HG03039 (cell line): ENCODE measurements at regions not wholly inside any gene's neighbourhood (a gene's known extent, or its start where the extent isn't known, plus 50 kb on each side); places are given as distances from the start of the nearest gene placed in this dataset.
"Not testable (repeated sequence)": the region's sequence is repeated elsewhere in the genome, so short reads cannot be mapped to it uniquely, and the experiment has no call there.

Source experiments
- ATAC-seq: cut with Tn5 transposase; IDR thresholded peaks from one replicate; pipeline ENCODE4 v1.9.1; 2021; ENCODE audit warnings: mild to moderate bottlenecking, moderate library complexity; ENCODE audit not compliant: unreplicated experiment

DNA sequence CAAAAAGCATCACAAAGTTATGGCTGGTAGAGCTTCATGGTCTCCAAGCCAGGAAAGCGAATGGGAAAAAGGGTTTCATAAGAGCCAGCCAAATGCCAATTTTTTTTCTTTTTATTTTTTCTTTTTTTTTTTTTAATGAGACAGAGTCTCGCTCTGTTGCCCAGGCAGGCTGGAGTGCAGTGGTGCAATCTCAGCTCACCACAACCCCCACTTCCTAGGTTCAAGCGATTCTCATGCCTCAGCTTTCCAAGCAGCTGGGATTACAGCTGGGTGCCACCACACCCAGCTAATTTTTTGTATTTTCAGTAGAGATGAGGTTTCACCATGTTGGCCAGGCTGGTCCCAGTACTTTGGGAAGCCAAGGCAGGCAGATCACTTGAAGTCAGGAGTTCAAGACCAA is 148.7 kb upstream of the POGK start:
- ATAC-seq = not testable (repeated sequence)

DNA sequence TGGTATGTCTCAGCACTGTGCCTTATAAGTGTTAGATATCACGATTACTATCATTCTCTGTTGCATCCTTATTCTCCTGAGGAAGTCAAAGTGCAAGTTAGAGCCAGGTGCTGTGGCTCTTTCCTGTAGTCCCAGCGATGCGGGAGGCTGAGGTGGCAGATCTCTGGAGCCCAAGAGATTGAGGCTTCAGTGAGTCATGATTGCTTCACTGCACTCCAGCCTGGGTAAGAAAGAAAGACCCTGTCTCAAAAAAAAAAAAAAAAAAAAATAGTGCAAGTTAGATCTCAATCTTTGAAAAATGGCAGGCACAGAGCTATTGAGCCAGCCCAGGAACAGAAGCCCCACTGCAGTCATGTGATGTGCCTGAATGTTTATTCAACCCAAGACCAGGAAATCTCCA is 147.8 kb upstream of the POGK start:
- no peak for ATAC-seq

- no peak for ATAC-seq
Observed at GRCh38 chr1:166692346-166692745, 146.9 kb upstream of the POGK start.

- no peak for ATAC-seq
Observed at GRCh38 chr1:166693158-166693557, 146.1 kb upstream of the POGK start.

GRCh38 chr1:166693673-166694297 is 145.5 kb upstream of the POGK start:
- no peak for ATAC-seq

GRCh38 chr1:166695115-166695514 is 144.2 kb upstream of the POGK start:
- ATAC-seq = no peak

DNA sequence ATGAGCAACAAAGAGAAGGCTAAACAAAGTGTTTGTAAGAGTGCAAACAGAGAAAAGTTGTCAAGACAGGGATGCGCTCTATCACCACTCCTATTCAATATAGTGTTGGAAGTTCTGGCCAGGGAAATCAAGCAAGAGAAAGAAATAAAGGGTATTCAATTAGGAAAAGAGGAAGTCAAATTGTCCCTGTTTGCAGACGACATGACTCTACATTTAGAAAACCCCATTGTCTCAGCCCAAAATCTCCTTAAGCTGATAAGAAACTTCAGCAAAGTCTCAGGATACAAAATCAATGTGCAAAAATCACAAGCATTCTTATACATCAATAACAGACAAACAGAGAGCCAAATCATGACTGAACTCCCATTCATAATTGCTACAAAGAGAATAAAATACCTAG is 143.4 kb upstream of the POGK start:
- not testable (repeated sequence) for ATAC-seq

DNA sequence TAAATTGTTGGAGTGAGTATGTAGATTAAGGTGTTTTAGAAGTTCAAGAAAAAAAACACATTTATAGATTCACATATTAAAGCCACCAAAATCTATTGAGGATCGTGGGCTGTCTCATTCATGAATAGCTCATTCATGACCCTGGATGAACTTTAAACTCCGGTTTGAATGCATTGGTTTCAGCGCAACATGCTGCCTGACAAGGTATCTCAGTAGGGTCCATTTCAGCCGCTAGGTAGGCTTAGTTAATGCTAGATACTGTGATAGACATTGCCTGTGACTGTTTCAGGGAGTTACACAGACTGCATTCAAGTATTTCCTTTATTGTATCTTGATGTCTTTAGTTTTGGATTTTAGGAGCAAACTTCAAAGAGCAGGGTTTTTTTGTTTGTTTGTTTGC is 140.5 kb upstream of the POGK start:
- ATAC-seq = no peak

DNA sequence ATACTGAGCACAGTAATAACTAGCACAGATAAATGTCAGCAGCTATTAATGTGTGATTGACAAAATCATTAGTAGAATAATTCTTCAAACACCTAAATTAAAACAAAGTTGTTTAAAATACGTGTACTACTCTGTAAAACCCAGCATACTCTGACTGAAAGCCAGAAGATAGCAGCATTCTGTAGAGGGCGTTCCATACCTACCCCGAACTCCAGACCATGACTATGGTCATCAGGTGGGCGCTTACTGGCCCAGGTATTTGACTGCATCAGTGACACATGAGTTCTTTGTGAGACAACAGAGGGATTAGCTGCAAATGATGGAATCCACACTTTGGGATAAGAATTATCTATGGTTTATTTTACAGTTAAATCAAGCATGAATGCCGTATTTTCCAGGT is 139.7 kb upstream of the POGK start:
- no peak for ATAC-seq

DNA sequence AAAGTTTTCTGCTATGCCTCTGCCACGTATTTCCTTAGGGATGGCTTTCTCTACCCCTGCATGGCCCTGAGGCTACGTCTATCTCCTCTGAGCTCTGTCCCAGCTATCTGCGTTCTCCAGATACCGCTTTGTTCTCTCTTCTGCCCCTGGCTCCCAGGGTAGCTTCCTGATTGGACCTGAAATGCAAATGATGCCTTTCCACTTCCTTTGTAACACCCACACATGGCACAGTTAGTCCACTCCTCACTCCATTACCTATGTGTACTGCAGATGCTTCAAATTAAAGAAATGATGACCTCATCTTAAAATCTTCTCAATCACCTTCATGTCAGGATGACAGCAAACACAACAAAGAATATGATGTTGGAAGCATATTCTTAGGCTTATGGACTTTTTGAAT is 138.6 kb upstream of the POGK start:
- no peak for ATAC-seq

GRCh38 chr1:166701603-166702100 is 137.6 kb upstream of the POGK start:
- ATAC-seq = no peak

GRCh38 chr1:166703141-166703540 is 136.1 kb upstream of the POGK start:
- no peak for ATAC-seq

GRCh38 chr1:166703726-166704462 is 135.4 kb upstream of the POGK start:
- ATAC-seq = no peak

DNA sequence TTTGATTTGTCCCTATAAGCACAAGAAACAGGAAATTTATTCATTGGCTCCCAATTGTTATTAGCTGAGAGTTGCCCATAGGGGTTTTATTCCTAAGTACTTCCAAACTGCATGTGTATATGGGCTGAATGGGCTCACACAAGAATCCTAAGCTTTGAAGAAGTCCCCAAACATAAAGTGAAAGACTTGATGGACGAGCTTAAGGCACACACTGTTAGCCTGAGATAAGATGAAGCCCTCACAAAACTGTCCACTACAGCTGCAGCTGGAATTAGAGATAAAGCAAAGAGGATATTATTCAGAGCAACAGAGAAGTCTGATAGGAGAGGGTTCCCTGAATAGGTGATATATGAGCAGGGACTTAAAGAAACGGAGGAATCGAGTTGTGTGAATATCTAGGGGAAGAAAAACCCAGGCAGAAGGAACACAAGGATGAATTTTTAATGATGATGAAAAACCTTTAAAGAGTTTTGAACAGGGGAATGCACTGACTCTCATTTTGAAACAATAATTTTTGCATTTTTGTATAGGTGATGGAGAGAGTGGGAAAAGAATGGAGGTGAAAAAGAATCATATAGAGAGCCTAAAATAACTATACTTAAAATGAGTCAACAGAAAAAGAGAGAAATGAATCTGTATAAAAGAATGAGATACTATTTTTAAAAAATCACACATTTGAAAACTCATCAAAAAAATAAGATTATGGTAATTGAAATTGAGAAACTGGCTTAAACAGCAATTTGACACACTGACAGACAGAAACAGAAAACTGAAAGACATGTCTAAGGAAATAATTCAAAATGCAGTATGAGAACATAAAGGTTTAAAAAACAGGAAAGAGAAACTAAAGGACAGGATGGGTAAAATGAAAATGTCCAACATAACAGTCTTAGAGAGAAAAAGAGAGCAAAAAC is 133.6 kb upstream of the POGK start:
- no peak for ATAC-seq

DNA sequence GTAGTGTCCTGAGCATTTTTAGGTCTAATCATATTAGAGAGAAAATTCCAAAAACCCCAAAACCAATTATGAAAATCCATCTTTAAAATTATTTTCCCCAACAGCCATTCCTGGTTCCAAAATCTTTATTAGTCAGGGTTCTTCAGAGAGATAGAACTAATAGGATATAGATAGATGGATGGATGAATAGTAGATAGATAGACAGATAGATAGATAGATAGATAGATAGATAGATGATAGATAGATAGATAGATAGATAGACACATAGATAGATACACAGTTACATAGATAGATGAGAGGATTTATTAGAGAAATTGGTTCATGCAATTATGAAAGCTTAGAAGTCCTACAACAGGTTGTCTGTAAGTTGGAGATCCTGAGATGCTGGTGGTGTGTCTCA is 122.7 kb upstream of the POGK start:
- no peak for ATAC-seq

- no peak for ATAC-seq
Observed at GRCh38 chr1:166721145-166721544, 118.1 kb upstream of the POGK start.

- ATAC-seq = no peak
Observed at GRCh38 chr1:166730299-166730888, 108.9 kb upstream of the POGK start.

DNA sequence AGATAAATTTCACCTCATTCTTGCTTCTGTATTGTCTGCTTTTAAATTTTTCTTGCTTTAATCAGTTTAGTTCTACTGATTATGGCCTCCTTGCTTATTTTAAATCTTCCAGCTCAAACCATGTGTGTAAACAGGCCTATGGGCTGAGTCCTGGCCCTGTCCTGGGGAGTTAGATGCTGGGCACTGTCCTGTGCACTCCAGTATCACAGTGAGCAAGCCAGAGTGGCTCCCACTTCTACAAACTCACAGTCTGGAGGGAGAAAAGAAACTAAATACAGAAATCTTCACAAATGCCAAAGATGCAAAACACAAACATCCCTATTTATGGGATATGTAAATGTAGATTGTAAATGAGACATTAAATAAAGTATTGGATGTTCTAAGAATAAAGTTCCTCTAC is 101.1 kb upstream of the POGK start:
- ATAC-seq = no peak

DNA sequence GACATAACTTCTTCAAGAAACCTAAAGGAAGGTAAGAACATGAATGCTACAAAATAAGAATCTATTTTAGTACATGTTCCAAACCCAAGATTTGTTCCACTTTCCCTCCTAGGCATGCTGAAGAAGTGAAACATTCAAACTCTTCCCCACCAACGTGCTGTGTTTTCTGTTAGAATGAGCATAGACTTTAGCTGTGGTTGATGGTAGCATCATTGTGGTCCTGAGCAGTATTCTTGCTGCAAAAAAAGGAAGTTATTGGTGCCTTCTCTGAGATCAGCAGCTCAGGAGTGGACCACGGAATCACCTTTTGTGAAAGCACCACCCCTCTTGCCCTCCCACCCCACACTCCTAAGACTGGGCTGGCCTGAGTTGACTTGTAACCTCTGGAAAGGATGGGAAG is 100.4 kb upstream of the POGK start:
- no peak for ATAC-seq

GRCh38 chr1:166740668-166741276 is 98.5 kb upstream of the POGK start:
- no peak for ATAC-seq

- no peak for ATAC-seq
Observed at GRCh38 chr1:166763318-166763717, 76.0 kb upstream of the POGK start.
